ENCODE measurements at regions not wholly inside any gene's neighbourhood (a gene's known extent, or its start where the extent isn't known, plus 50 kb on each side); places are given as distances from the start of the nearest gene placed in this dataset.

DNA sequence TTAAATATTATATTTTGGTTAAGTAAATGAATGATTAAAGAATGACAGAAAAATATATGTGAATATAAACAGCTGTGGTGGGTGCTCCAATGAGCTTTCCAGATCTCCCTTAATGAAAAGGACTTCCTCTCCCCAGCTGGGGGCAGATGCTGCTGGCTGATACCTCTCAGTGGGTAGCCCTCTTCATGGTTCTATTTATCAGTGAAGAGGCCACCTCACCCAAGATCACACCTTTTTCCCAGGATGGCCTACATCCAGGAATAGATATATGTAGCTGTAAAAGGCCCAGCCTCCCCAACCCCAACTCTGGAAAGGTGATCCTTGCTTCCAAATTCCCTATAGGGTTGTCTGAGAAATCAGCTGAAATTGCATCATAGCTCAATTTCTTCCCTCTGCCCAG lies 135.2 kb upstream of the ACVR2A start:
- no peak for DNase-seq

GRCh38 chr2:147703171-147703570 lies 141.7 kb upstream of the ACVR2A start:
- DNase-seq: no peak

DNA sequence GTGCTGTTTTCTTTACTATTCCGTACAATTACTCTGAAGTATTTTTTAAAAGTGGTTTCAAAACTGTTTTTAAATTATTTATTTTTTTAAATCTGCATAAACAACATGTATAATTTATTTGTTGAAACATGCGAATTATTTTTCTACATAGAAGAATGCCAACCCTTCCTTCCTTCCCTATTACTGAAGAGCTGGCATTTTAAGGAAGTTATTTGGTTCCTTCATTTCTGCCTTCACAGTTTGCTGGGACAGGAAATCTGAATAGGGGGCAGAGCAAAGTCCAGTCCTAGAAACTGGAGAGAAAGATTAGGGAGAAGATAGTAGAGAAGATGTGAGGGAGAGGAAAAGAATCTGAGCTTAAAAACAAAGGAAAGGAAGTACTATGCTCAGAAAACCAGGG lies 146.7 kb upstream of the ACVR2A start:
- DNase-seq: no peak

DNA sequence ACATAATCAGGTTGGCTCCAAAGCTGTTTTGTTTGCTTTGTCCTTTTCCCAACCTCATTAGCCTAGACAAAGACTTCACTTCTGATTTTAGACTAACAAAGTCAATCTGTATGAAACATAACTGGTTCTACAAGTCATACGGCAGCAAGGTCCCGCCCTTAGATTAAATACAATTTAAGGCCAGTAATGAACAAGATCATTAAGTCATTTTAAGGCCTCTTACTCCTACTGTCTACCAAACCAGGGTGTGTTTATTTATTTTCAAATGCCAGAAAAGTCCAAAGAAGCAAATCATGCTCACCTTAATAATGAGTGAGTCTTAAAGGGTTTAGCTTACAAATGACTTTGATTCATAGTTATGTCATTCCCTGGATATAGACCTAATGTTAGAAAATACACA lies 148.4 kb upstream of the ACVR2A start:
- DNase-seq: no peak

GRCh38 chr2:147689220-147689909 lies 155.5 kb upstream of the ACVR2A start:
- DNase-seq: peak; percentile 46

DNA sequence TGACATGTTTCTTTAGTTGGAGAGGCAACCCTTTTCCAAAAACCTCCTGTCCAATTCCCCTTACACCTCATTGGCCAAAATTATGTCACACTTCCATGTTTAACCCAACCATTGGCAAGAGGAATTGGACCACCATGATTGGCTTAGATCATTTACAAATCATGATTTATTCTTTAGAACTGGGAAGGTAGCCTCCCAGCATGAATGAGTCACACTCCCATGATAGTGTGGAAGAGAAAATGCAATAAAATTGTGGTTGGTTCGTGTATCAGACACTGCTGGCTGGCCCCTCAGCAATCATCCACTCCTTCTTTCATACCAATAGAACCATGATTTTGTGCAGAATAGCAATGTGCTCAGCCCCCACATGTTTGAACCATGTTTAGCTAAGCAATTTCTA lies 156.6 kb upstream of the ACVR2A start:
- DNase-seq: no peak

DNA sequence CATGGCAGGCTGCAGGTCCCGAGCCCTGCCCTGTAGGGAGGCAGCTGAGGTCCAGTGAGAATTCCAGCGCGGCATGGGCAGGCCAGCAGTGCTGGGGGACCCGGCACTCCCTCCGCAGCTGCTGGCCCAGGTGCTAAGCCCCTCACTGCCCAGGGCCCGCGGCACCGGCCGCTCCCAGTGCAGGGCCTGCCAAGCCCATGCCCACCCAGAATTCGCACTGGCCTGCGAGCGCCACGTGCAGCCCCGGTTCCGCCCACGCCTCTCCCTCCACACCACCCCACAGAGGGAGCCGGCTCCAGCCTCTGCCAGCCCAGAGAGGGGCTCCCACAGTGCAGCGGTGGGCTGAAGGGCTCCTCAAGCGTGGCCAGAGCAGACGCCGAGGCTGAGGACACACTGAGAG lies 158.5 kb upstream of the ACVR2A start:
- DNase-seq: no peak

GRCh38 chr2:147684903-147685302 lies 159.9 kb upstream of the ACVR2A start:
- DNase-seq: no peak

DNA sequence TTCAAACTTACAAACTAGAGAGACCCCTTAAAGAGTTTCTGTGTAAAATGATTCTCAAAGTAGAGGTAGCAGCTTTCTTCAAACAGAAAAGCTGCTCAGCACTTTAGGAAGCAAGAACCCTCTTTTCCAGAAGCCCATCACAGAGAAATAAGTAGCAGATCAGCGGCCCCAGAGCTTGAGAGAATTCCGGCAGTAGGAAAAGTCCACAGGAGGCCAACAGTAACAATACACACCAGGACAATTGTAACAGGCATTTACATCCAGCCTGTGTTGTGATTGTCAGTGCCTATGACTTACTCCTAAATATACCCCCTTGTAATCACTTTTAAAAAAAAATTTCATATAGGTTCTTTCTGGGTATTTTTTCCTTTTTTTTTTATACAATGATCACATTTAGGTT lies 161.4 kb upstream of the ACVR2A start:
- no peak for DNase-seq

DNA sequence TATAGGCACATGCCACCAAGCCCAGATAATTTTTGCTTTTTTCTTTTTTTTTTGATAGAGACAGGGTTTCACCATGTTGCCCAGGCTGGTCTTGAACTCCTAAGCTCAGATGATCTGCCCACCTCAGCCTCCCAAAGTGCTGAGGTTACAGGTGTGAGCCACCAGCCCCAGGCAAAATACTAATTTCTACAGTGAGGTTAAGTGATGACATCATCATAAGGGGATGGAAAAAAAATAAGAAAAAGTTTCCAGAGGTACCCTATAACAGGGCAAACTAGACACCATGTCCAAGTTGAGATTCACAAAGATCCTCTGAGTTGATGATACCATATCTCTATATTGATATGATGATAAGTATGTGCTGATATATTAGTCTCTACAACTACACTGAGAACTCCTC lies 163.7 kb upstream of the ACVR2A start:
- DNase-seq: no peak

DNA sequence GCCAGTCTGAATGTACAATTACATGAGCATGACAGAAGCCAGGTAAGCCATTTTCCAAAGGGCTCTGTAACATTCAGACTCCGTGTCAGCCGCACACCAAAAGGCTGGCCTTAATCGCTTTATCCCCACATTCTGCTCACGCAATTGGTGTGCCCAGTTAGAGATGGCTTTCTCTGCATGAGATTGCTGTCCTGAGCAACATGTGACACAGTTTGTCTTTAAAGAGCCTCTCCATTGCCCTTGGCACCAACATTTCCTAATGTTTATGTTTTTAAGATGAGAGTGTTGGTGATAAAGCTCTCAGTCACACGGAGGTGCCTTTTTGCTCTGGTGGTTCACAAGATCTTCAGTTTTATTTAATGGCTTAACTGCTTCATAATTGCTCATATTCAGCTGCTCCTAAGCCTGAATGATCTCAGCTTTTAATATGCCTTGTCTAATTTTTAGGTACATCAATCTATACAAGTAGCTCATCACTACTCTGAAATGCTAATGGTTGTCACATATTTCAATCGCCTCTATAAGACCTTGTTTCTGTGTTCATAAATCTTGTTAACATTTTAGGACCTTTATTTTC lies 164.8 kb upstream of the ACVR2A start:
- no peak for DNase-seq

DNA sequence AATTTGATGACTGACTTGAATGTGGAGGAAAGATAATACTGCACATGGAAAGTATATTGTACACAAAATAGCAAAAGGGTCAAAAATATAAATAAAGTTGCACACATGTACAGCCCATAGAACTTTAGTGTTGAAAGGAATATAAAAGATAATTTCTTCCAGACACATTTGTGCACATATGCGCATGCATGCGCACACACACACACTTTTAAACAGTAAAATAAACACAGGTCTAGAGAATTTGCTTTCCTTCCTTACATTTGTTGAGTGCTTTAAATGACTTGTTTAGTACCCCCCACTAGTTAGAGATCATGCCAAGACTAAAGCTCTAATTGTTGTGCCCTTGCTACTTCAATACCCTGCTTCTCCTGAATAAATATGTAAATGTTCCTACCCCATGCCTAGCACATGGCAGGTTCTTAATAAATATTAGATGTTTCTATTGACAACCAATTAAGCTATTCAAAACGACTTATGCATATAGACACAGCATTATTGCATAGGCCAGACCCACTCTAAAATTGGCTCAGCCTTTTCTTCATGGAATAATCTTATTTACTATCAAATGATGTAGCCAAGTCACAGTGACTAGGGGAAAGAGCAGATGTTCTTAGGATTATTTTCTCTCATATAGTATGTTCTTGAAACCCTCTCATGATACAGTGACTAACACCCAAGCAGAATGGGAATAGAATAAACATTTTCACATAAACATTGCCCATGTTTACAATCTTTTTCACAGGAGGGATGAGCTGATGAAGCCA lies 165.5 kb upstream of the ACVR2A start:
- DNase-seq: no peak

DNA sequence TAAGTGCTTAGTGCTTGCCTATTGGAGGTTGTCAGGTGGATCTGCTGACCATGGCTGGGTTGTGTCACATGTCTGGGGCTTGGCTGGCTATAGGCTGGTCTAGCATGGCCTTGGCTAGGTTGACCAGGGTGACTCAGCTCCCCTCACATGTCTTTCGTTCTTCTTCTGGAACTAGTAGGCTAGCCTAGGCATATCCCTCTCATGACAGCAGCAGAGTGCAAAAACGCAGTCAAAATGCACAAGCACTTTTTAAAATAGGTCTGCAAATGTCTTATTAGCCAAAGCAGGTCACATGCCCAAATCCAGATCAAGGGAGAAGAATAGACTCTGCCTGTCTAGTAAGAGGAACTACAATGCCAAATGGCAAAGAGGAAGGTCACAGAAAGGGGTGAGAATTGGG lies 179.7 kb upstream of the ACVR2A start:
- DNase-seq: no peak

GRCh38 chr2:147663962-147664361 lies 180.9 kb upstream of the ACVR2A start:
- no peak for DNase-seq

DNA sequence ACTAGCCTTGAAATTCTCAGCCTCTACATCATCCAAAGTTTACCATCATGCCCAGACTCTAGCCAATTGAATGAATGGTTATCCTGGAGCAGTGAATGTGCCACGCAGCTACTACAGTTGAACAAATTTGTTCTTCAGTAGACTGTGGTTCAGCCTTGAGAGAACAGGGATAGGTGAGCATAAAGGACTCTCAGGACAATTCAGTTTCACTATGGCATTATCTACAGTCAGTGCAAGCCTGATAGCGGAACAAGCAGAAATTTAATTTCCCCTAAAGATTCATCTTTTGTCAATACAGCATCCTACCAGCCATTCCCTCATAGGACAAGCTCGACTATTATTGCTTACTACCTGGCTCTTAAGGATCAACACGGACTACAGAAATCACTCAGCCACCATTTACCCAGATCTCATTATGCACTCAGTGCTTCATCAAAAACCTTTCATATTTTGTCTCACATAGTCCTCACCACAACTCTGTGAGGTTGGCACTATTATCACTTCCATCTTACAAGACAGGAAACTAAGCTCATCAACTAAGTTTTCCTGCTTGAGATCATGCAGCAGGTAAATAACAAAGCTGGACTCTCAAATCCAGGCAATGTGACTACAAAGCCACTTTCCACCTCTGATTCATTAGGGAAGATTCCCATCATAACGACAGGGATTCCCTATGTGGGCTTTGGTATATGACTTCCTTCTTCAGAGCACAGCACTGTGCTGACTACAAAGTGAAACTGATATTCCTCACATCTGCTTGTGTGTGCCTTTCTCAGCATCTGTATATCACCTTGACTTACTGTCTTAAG lies 181.5 kb upstream of the ACVR2A start:
- no peak for DNase-seq

- no peak for DNase-seq
Observed at GRCh38 chr2:147662221-147662620, 182.6 kb upstream of the ACVR2A start.

- no peak for DNase-seq
Observed at GRCh38 chr2:147660680-147661079, 184.1 kb upstream of the ACVR2A start.

GRCh38 chr2:147659051-147659450 lies 185.8 kb upstream of the ACVR2A start:
- no peak for DNase-seq

DNA sequence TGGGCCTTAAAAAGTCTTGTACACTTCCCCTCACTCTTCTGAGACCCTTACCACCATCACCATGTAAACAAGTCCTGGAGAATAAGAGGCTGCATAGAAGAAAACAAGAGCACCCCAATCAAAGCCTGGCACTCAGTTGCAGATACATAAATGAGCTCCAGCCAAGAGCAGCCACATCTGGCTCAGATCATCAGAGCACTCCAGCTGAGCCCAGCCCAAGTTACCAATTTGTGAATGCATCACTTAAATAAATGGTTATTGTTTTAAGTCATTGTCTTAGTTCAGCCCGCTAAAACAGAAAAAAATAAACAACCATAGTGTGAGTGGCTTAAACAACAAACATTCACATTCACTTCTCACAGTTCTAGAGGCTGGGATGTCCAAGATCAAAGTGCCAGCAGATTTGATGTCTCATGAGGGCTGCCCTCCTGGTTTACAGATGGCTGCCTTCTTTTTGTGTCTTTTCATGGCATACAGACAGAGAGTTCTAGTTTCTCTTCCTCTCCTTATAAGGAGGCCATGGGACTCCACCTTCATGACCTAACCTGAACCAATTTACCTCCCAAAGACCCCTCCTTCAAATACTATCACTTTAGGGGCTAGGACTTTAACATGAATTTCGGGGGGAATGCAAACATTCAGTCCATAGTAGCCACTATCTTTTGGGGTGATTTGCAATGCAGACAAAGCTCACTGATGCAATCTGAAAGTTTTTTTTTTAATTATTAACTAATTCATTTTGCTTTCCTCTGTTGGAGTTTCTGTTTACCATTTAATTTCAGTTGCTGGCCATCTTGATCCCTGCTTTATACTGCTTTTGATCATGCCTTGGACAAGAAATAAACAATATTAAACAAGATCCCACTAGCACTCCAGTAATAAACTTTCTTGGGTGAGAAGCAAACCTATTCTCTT lies 187.5 kb upstream of the ACVR2A start:
- no peak for DNase-seq

DNA sequence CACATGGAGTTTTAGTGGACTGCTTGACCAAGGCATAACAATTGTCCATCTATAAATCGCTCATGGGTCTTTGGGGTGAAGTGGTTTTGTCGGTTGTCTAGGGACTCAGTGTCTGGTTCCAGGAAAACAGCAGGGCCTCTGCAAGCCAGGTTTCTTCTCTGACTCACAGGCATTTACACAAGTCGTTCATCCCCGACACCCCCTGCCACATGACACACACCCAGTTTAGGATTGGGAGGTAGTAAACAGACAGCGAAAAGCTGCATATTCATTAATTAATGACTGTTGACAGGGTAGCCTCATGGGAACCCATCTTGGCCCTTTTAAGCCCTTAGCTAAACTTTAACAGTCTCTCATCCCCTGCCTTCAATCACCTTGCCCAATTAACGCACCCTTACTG lies 194.8 kb upstream of the ACVR2A start:
- no peak for DNase-seq

- no peak for DNase-seq
Observed at GRCh38 chr2:147649286-147649685, 195.5 kb upstream of the ACVR2A start.

DNA sequence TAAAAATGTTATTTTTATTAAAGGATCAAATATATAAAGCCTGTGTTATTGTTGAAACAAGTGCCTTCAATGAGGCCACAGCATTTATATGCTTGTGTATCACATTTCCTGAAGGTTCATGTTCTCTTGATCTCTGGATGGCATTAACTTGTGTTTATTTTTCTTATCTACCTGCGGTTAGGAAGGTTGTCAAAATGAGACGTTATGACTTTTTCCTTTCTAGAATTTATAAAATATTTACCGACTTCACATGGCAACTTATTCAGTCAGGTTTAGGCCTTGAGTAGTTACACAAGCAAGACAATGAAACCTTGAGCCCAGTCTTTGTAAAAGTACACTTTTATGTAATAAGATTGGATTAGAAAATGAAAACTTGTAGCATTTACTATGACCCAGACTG lies 196.4 kb upstream of the ACVR2A start:
- DNase-seq: no peak
